A673 (cell line): ENCODE measurements at regions not wholly inside any gene's neighbourhood (a gene's known extent, or its start where the extent isn't known, plus 50 kb on each side); places are given as distances from the start of the nearest gene placed in this dataset.

Source experiments
- BruUV-seq: library from RNA; stranded (reverse); fragments of 400-500 nt; replicated peaks from 2 replicates; lab custom pipeline; 2021; lab: Mats Ljungman, UMichigan
- CTCF ChIA-PET: fragments of 300-600 bp; sonication (Branson Sonifier 250); formaldehyde crosslinking; loops from one replicate; lab custom pipeline; 2022; ENCODE audit warnings: antibody characterized with exemption; lab: Charles Lee
- POLR2A ChIA-PET: fragments of 300-600 bp; sonication (Branson Sonifier 250); formaldehyde crosslinking; loops from one replicate; lab custom pipeline; 2022; ENCODE audit warnings: antibody characterized with exemption; ENCODE audit not compliant: low non-redundant PET; lab: Charles Lee
- DNase-seq: peaks from one replicate; pipeline ENCODE4 v3.0.0-alpha.2; 2015; ENCODE audit warnings: low spot score
- H3K27ac ChIP-seq: fragments of 200-600 bp; sonication (generic); 2 replicates; pipeline ENCODE4 v1.5.1; 2016; ENCODE audit warnings: mixed run types, low read depth, mild to moderate bottlenecking, mixed read lengths, antibody characterized with exemption, low read length; ENCODE audit not compliant: poor library complexity, severe bottlenecking
- H3K27me3 ChIP-seq: fragments of 200-600 bp; sonication (generic); replicated peaks from 2 replicates; pipeline ENCODE4 v1.6.1; 2017; ENCODE audit warnings: mixed run types, low read depth, mild to moderate bottlenecking, mixed read lengths, antibody characterized with exemption, low read length; ENCODE audit not compliant: insufficient read depth, poor library complexity
- H3K36me3 ChIP-seq: fragments of 200-600 bp; sonication (generic); 2 replicates; pipeline ENCODE4 v1.6.1; 2016; ENCODE audit warnings: mixed run types, mild to moderate bottlenecking, mixed read lengths, antibody characterized with exemption, low read length; ENCODE audit not compliant: insufficient read depth, poor library complexity, severe bottlenecking
- H3K4me1 ChIP-seq: fragments of 200-600 bp; sonication (generic); 2 replicates; pipeline ENCODE4 v1.6.1; 2017; ENCODE audit warnings: mixed run types, mild to moderate bottlenecking, mixed read lengths, antibody characterized with exemption, low read length; ENCODE audit not compliant: insufficient read depth, poor library complexity, severe bottlenecking
- H3K4me3 ChIP-seq: fragments of 200-600 bp; sonication (generic); 2 replicates; pipeline ENCODE4 v1.5.1; 2016; ENCODE audit warnings: low read depth, mixed run types, mild to moderate bottlenecking, mixed read lengths, low read length; ENCODE audit not compliant: poor library complexity, severe bottlenecking
- H3K9me3 ChIP-seq: fragments of 200-600 bp; sonication (generic); 2 replicates; pipeline ENCODE4 v1.6.1; 2016; ENCODE audit warnings: mixed run types, low read depth, mild to moderate bottlenecking, mixed read lengths, antibody characterized with exemption, low read length; ENCODE audit not compliant: poor library complexity, severe bottlenecking
- EZH2 ChIP-seq: fragments of 200-600 bp; sonication (generic); IDR thresholded peaks from 2 replicates; pipeline ENCODE4 v1.6.1; 2017; ENCODE audit warnings: borderline replicate concordance, low read depth, mild to moderate bottlenecking, mixed read lengths, antibody characterized with exemption, low read length; ENCODE audit not compliant: poor library complexity, severe bottlenecking
- intact Hi-C: fragments of 100-400 bp; cut with micrococcal nuclease; formaldehyde crosslinking; loops from one replicate; pipeline ENCODE4 v1.10.0; 2022; ENCODE audit not compliant: unreplicated experiment
- TF ChIP-seq, protein P1 (sequence below): fragments of 300-800, 200-600 bp; sonication (generic); conservative IDR thresholded peaks from 2 replicates; pipeline ENCODE4 v1.5.1; 2017; ENCODE audit warnings: low read depth, mild to moderate bottlenecking, antibody characterized with exemption, low read length, moderate library complexity, mixed read lengths

DNA sequence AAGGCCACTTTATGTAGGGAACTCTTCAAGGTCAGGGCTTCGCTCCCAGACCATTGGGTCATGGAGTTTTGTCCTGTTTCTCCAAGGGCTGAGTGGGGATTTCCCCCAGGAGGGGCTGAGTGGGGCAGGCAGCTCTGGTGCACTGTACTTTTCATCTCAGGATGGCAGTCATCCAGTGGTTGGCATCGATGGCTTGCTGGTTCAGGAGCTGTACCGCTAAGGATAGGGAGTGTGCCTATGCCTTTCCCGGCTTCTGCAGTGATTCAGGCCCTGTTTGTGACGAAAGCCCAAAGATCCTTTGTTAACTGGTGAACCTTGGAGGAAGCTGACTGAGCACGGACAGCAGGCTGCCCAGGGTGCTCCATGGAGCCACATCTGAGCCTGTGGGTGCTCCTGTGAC, 100.1 kb upstream of the GADD45A start:
- Histone ChIP-seq H3K4me1 (no peaks in the 10 kb centered on the region), H3K27ac (no peak overlapping the region), H3K9me3 (no peaks in the 10 kb centered on the region), H3K27me3 (no peaks in the 10 kb centered on the region), H3K36me3 (no peaks in the 10 kb centered on the region), H3K4me3 (no peak overlapping the region)
- TF ChIP-seq EZH2, result no peak
- TF ChIP-seq, protein P1, sequence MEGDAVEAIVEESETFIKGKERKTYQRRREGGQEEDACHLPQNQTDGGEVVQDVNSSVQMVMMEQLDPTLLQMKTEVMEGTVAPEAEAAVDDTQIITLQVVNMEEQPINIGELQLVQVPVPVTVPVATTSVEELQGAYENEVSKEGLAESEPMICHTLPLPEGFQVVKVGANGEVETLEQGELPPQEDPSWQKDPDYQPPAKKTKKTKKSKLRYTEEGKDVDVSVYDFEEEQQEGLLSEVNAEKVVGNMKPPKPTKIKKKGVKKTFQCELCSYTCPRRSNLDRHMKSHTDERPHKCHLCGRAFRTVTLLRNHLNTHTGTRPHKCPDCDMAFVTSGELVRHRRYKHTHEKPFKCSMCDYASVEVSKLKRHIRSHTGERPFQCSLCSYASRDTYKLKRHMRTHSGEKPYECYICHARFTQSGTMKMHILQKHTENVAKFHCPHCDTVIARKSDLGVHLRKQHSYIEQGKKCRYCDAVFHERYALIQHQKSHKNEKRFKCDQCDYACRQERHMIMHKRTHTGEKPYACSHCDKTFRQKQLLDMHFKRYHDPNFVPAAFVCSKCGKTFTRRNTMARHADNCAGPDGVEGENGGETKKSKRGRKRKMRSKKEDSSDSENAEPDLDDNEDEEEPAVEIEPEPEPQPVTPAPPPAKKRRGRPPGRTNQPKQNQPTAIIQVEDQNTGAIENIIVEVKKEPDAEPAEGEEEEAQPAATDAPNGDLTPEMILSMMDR, result no peak
- no peak for DNase-seq
- BruUV-seq, result no TSS peak
- CTCF ChIA-PET, result no interaction called here
- intact Hi-C loops, result no loop called here
- POLR2A ChIA-PET, result no interaction called here

DNA sequence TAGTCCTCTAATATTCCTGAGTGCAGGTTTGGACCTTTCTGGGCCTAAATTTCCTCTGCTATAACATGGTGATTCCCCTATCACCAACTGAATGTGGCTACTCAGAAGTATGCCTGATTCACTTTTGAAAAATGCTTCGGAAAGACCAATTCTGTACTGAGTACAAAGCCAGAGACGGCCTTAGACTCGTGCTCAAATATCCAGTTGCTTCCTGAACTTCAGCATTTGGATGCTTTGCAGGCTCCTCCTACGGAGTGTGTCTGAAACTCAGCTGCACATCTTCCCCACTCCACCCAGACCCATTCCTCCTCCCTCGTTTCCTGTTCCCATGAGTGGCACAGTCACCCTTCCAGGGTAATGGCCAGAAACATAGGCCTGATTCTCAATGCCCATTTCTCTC, 98.4 kb upstream of the GADD45A start:
- intact Hi-C loops, result no loop called here
- no peak for DNase-seq
- Histone ChIP-seq H3K36me3 (no peaks in the 10 kb centered on the region), H3K27ac (no peak overlapping the region), H3K27me3 (no peaks in the 10 kb centered on the region), H3K4me3 (no peak overlapping the region), H3K9me3 (no peaks in the 10 kb centered on the region), H3K4me1 (no peaks in the 10 kb centered on the region)
- POLR2A ChIA-PET, result no interaction called here
- no TSS peak for BruUV-seq
- CTCF ChIA-PET, result no interaction called here
- TF ChIP-seq, protein P1, result no peak
- TF ChIP-seq EZH2, result no peak

DNA sequence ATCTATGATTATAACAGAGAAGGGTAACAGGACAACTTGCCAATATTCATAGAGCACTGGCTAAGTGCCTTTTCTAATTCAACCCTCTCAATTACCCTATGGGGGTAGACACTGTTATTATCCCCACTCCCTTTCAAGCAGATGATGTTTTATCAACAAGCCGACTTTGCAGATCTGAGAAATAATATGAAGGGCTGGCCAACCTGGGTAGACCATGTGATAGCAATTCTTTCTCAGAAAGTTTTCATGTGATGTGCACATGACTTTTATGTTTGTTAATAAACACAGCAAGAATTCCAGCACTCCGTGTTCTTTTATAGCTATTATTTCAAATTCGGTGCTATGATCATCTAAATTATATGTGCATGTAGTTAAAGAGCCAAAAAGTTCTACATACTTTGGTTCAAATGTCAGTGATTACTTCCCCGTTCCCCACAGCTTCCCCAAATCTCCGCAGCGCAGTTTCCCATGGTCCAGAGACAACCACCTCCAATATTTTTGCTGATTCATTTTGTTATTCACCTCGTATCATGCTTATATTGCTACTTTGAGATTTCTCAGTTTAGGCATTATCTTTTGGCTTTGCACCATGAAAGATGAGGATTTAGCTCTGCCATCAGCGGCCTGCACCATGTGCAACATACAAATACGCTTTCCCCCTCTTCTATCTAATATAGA, 96.7 kb upstream of the GADD45A start:
- no TSS peak for BruUV-seq
- no peak for DNase-seq
- Histone ChIP-seq H3K4me1 (no peaks in the 10 kb centered on the region), H3K4me3 (no peak overlapping the region), H3K27me3 (no peaks in the 10 kb centered on the region), H3K9me3 (no peaks in the 10 kb centered on the region), H3K27ac (no peak overlapping the region), H3K36me3 (no peaks in the 10 kb centered on the region)
- intact Hi-C loops, result no loop called here
- CTCF ChIA-PET, result no interaction called here
- POLR2A ChIA-PET, result no interaction called here
- TF ChIP-seq, protein P1, result no peak
- TF ChIP-seq EZH2, result no peak
